ENCODE measurements at regions not wholly inside any gene's neighbourhood (a gene's known extent, or its start where the extent isn't known, plus 50 kb on each side); places are given as distances from the start of the nearest gene placed in this dataset.

DNA sequence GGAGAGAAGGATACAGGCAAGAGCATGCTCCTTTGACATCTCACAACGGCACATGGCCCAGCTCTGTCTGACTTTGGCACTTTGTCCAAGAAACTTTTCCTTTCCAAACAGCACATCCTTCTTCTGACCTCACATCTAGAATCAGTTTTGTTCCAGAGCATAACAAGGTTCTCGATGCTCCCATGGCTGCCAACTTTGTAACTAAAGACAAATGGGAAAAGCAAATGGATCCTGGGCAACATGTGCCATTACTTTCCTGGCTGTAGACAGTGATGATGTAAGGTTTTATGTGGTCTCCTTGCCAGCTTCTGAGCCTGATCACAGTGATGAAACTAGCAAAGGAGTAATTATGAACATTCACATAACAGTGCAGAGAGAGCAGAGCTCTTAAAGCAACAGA is 171.8 kb upstream of the C1orf87 start:
- no peak for DNase-seq (ENCODE audit: low spot score)
- intact Hi-C loops (cut with DNase I) = no loop called here

DNA sequence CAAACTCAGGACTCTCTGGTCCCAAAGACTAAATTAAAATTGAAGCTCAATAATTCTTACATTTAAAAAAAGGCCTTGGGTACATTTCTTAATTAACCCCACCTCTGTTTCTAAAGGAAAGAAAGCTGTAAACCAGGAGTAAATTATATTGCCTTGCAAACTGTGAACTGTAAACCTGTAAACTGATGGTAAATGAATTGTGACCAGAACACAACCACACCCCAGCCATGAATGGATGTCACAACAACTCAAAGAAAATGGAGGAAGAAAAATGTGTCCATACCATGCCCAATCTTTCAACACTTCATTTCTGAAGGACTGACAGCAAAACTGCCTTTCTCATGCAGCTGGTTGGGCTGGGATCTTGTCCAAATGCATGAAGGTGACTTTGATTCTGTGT is 171.3 kb upstream of the C1orf87 start:
- intact Hi-C loops (cut with DNase I) = no loop called here

DNA sequence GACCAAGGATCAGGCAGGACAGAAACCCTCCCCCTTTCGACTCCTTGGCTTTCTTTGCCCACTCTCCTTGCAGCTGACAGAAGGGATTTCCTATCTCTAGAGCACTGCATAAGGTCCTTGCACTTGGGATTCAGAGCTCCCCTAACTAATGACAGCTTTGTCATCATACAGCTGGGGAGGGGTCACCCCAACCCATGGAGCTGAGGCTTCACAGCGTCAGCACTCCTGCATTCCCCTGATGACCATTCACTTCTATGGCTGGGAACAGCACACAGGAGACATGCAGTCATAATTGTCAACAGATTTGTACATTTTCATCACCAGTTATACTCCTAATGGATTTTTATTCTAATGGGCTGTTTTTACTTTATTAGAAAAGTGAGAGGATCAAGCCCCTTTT is 161.7 kb upstream of the C1orf87 start:
- no peak for DNase-seq (ENCODE audit: low spot score)
- intact Hi-C loops (cut with DNase I) = no loop called here

More for the DNA sequence above, 171.3 kb upstream of the C1orf87 start:
- DNase-seq (ENCODE audit: low spot score) = no peak

DNA sequence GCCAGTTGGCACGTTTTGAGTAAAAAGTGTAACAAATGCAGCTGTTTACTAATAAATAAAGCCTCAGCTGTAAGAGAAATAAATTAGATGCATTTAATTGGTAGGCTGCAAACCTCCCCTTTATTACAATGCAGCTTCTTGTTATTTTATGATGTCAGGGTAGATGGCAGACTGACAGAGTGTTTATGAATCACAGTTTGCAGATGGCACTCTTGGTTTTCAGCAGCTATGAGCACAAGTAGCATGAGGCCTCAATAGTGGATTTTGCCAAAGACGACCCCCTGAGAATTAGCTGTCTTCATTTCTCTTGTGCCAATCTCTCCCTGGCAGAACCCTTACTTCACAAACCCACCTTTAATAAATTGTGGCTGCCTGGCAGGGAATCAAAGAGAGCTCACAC is 161.2 kb upstream of the C1orf87 start:
- no peak for DNase-seq (ENCODE audit: low spot score)

DNA sequence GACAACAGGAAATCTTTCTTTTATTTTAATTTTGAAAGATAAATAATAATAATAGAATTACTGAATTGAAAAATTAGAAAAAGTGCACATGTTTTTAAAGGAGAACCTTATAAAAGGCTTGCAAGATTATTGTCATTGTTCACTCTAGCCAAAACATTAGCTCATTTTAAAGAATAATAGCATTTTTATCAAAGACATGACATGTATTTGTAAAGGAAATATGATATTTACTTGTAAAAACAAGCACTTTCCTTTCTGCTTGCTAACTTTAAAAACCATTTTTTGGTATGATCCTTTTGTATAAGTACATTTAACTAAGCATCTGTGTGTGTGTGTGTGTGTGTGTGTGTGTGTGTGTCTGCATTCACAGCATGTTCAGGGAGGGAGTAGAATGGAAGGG is 156.3 kb upstream of the C1orf87 start:
- intact Hi-C loops (cut with DNase I) = no loop called here
- DNase-seq (ENCODE audit: low spot score) = no peak

More for the DNA sequence above, 161.2 kb upstream of the C1orf87 start:
- intact Hi-C loops (cut with DNase I) = no loop called here

DNA sequence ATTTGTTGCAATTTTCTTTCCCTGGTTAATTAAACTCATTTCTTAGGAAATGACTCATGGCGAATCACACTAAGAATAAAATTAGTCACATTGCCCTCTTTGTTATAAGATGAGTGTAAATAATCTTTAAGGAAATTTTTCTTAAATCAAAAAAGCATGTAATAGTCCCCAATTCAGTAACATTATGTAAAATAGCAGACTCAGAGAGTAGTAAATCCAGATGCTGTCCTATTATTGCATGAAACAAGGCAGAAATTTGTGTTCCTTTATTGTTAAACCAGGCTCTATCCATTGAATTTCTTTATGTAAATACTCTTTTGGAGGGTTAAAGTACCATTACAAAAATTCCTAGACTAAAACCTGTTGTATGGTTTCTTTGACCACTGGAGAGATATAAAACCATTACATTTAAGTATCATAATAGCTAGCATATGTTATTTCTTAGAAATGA is 154.5 kb upstream of the C1orf87 start:
- no peak for DNase-seq (ENCODE audit: low spot score)
- intact Hi-C loops (cut with DNase I) = no loop called here

DNA sequence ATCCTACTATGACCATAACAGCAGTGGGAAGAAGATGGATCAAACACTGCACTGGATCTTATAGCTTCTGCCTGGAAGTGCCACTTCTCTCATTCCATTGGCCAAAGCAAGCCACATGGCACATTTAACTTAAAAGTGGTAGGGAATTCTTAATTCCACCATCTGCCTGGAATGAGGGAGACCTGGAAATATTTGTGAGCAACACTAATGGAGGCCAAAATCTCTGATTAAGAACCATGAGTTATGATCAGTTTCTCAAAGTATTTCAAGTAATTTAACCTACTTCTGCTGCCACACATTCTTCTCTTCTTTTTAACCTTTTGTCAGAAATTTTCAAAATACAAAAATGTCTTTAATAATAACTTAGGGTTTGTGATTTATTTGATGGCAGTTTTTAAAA is 154.0 kb upstream of the C1orf87 start:
- DNase-seq (ENCODE audit: low spot score) = no peak
- intact Hi-C loops (cut with DNase I) = no loop called here

DNA sequence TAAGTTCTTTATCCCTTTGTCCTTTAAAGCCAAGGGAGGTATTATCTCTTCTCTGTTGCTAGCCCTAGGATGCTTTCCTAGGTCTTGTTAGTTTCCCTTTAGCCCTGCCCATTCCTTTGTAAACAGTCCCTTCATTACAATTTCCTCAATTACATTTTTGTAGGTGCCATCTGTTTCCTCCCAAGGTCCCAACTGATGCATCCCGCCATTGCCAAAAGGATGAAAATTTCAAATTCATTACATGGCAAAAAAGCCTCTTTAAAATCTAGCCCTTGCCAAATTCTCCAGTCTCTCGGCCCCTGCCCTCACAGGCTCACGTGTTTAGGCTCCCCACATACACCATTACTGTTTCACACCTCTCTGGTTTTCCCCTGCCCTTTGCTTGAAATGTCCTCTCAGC is 151.9 kb upstream of the C1orf87 start:
- intact Hi-C loops (cut with DNase I) = no loop called here
- DNase-seq (ENCODE audit: low spot score) = no peak

DNA sequence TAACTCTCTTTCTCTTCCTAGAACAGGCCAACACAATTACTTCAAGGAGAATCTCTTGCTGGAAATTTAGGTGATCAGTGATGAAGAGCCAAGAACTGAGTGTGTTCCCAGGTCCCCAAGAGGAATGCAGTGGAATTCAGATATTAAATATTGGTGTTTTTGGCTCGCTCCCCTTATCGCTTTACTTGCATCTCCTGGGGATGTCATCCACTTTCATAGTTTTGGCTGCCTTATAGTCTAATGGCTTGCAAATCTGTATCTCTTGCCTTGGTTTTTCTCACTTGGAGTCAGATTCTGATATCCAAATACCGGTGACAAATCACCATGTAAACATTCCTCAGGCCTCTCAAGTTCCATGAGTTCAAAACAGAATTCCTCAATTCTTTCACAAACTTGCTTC is 151.0 kb upstream of the C1orf87 start:
- DNase-seq (ENCODE audit: low spot score) = no peak
- intact Hi-C loops (cut with DNase I) = no loop called here

DNA sequence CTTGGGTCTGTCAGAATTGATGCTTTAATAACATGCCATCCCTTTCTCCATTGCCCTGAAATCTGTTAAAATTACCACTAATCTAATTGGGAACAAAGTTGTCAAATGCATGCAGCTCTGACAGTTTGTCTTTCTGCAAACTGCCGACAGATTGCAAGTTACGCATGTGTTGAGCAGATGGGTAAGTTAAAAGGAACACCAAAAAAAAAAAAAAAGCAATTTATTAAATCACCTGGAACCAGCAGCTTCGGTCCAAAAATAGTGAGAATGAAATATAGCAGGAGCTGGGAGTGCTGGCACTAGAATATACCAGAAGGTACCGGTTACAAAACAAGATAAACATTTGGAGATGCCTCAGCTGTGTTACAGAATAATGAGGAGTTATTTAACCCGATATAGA is 149.6 kb upstream of the C1orf87 start:
- intact Hi-C loops (cut with DNase I) = no loop called here
- DNase-seq (ENCODE audit: low spot score) = no peak

DNA sequence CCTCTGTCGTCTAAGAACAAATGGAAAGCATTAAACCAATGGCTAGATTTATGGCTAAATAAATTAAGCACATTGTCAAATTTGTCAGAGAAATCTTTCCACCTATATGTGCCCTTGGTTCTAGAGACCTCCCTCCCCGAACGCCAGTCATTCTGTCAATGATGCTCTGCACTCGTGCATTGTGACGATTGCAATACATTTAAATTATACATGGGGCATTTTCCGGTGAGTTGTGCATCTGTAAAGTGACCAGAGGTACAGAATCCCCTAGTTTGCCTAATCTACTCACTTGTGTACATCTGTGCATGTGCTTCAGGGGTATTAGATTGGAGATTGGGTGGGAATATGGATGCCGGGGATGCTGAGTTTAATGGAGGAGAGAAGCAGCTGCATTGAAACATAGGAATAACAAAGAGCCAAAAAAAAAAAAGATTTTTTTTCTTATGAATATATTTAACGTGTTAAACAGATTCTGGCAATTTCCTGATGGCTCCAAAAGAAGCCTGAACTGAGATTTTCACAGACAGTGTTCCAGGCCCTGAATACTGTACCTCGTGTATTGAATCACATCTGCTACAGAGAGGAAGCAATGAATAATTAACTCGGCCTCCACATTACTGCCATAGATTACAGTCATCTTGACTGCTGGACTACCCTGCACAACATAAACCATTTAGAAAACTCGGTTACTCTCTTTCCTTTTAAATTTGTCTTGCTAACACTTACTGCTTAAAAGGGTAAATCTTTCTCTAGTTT is 149.0 kb upstream of the C1orf87 start:
- DNase-seq (ENCODE audit: low spot score) = no peak
- intact Hi-C loops (cut with DNase I) = no loop called here

DNA sequence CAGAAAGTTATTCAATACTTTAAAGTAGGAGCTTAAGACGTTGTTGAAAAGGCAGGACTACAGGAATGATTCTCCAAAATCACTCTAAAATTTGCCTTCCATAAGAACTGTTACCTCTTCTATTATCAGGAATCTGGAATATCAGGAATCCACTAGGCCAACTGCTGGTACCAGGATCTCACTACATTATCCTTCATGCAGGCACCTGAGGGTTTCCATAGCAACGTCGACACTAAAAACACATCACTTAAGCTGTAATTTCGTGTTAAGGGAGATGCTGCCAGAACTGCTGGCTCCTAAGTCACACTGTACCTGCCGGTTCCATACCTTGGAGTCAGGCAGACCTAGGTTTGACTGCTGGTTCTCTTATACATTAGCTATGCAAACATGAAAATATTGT is 139.7 kb upstream of the C1orf87 start:
- DNase-seq (ENCODE audit: low spot score) = no peak
- intact Hi-C loops (cut with DNase I) = no loop called here

DNA sequence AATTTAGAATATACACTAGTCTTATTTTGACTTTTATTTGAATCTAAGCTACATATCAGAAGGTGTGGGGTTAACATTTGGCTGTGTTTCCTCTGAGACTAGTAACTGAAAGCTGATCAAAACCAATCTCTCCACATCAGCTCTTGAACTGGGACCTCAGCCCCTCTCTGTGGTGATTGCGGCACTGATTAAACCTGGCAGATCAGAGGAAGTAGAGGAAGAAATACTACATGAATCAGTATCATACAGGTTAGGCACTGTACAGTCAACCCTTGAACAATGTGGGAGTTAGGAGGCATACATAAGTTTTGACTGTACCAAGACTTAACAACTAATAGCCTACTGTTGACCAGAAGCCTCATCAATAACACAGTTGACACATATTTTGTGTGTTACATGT is 122.5 kb upstream of the C1orf87 start:
- no peak for DNase-seq (ENCODE audit: low spot score)
- intact Hi-C loops (cut with DNase I) = no loop called here

DNA sequence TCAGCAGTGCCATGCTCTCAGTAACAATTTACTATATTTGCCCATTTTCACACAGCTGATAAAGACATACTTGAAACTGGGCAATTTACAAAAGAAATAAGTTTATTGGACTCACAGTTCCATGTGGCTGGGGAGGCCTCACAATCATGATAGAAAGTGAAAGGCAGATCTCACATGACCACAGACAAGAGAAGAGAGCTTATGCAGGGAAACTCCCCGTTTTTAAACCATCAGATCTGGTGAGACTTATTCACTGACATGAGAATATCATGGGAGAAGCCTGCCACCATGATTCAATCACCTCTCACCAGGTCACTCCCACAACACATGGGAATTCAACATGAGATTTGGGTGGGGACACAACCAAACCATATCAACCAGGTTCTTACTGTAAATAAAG is 112.1 kb upstream of the C1orf87 start:
- intact Hi-C loops (cut with DNase I) = no loop called here
- DNase-seq (ENCODE audit: low spot score) = no peak

DNA sequence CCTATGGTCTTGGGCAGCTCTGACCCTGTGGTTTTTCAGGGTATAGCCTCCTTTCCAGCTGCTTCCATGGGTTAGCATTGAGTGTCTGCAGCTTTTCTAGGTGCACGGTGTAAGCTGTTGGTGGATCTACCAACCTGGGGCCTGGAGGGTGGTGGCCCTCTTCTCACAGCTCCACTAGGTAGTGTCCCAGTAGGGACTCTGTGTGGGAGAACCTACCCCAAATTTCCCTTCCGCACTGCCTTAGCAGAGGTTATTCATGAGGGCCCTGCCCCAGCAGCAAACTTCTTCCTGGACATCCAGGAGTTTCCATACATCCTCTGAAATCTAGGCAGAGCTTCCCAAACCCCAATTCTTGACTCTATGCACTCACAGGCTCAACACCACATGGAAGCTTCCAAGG is 111.0 kb upstream of the C1orf87 start:
- DNase-seq (ENCODE audit: low spot score) = no peak
- intact Hi-C loops (cut with DNase I) = no loop called here

DNA sequence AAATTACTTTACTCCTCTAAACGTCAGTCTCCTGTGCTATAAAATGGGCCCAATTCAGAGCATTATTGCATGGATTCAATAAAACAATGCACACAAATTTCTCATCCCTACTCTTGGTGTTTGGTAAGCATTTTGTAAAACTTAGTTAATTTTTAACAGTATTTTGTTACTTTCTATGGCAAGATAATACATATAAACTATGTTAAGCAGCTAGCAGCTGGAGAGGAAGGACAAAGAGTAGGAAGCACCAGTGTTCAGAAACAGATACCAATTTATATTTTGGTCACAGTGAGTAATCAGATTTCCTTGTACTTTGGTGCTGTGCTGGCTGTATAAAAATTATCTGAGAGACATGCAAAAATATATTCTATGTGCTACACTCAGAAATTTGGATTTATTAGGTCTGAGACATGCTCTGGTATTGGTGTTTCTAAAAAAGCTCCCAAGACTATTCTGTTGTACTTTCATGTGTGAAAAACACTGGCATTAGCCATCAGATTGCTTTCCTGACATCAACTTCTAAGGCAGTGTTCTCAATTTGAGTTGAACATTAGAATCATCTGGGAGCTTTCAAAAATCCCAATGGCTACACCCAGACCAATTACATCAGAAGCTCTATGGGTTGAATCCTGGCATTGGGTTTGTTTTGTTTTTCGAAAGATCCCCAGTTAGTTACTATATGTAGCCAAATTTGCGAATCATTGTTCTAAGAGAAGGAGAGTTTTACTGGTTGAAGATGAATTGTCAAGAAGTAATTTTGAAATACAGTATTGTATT is 100.3 kb upstream of the C1orf87 start:
- DNase-seq (ENCODE audit: low spot score) = no peak
- intact Hi-C loops (cut with DNase I) = no loop called here

DNA sequence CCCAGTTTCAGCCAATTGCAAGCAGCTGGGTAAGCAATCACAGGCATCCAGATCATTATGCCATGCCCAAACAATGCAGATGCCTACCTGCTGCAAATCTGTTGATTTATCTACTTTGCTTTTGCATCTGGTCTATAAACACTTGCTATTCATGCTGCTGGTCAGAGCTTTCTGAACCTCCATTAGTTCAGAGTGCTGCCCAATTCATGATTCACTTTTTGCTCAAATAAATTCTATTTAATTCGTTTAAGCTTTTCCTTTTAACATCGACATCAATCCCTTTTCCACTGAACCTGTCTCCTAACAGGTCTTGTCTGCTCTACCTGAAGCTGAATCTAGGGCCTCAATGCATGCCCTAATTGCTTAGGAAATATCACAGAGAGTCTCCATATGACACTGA is 99.4 kb upstream of the C1orf87 start:
- intact Hi-C loops (cut with DNase I) = no loop called here

DNA sequence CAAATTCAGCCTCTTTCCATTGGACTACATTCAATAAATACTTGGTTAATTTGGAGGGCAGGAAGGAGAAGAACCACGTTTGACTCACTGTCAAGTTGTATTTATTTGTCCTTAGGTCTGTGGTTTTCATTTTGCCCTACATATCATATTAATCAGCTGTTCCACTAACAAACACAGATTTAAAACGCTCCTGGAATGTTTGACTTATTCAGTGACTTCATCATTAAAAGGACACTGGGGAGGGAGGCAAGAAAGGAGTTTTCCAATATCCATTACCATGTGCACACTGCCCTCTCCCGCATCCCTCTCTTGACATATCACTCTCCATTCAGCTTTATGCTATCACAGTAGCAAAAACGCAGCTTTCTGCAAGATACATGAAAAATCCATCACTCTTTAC is 98.2 kb upstream of the C1orf87 start:
- intact Hi-C loops (cut with DNase I) = no loop called here
- DNase-seq (ENCODE audit: low spot score) = no peak

More for the DNA sequence above, 99.4 kb upstream of the C1orf87 start:
- DNase-seq (ENCODE audit: low spot score) = no peak

DNA sequence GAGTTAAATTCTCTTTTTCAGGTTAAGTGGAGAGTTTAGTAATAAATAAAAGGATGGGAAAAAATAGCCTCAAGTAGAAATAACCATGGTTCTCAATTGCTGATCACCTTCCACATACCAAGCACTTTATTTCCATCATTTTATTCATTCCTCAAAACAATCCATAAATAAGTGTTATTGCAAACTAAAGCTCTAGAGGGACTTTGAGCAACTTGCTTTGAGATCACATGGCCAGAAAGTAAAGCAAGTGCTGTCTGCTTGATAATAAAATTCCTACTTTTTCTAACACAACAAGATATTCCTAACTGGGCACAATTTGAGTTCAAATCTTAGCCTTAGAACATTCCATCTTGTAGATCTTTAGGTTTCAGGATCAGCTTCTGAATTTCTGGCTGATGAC is 97.1 kb upstream of the C1orf87 start:
- intact Hi-C loops (cut with DNase I) = no loop called here
- DNase-seq (ENCODE audit: low spot score) = no peak

DNA sequence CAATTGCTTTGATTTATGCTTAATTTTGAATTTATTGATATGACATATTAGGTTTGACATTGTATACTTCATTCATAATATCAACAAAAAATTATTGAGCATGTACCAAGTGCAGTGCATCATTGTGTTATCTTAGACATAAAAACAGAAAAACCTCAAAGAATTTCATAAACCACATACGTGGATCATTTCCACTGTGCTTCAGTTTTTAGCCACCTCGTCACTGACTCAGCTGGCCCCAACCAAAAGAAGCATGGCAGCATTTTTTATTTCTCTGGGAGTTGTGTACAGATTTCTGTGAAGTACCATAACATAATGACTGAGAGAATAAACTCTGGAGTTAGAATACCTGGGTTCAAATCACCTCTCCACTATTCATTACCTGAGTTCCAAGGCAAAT is 95.6 kb upstream of the C1orf87 start:
- intact Hi-C loops (cut with DNase I) = no loop called here
- no peak for DNase-seq (ENCODE audit: low spot score)

DNA sequence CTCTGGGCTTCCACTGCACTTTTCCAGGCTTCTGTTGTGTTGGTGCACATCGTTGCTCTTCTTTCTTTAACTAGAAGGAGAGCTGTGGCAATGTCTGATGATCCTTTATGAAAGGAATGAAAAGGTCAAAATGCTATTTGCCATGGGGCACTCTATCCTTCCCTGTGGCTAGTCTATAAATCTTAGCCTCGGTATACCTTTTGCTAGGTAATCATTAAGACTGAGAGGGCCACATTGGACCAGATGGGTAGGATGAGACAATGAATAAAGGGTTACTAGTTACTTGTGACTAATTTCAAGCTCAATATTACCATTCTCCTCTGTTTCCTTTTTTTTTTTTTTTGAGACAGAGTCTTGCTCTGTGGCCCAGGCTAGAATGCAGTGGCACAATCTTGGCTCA is 89.4 kb upstream of the C1orf87 start:
- intact Hi-C loops (cut with DNase I) = no loop called here
- DNase-seq (ENCODE audit: low spot score) = no peak
